ENCODE measurements at regions not wholly inside any gene's neighbourhood (a gene's known extent, or its start where the extent isn't known, plus 50 kb on each side); places are given as distances from the start of the nearest gene placed in this dataset.

- no peak for TF ChIP-seq CTCF (conservative IDR thresholded peaks at IDR 0.05; ENCODE audit: low read length)
- TF ChIP-seq EZH2phosphoT487 (IDR thresholded peaks at IDR 0.05; ENCODE audit: borderline replicate concordance, low read depth, low read length): no peak
Measured at GRCh38 chr10:78274491-78274890, 240.8 kb downstream of the RPS24 start.

Data from OCI-LY7 (cell line).